ENCODE measurements at regions not wholly inside any gene's neighbourhood (a gene's known extent, or its start where the extent isn't known, plus 50 kb on each side); places are given as distances from the start of the nearest gene placed in this dataset.

GRCh38 chr1:196105901-196106300, 502.3 kb downstream of the KCNT2 start:
- TF ChIP-seq, protein P1, sequence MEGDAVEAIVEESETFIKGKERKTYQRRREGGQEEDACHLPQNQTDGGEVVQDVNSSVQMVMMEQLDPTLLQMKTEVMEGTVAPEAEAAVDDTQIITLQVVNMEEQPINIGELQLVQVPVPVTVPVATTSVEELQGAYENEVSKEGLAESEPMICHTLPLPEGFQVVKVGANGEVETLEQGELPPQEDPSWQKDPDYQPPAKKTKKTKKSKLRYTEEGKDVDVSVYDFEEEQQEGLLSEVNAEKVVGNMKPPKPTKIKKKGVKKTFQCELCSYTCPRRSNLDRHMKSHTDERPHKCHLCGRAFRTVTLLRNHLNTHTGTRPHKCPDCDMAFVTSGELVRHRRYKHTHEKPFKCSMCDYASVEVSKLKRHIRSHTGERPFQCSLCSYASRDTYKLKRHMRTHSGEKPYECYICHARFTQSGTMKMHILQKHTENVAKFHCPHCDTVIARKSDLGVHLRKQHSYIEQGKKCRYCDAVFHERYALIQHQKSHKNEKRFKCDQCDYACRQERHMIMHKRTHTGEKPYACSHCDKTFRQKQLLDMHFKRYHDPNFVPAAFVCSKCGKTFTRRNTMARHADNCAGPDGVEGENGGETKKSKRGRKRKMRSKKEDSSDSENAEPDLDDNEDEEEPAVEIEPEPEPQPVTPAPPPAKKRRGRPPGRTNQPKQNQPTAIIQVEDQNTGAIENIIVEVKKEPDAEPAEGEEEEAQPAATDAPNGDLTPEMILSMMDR (conservative IDR thresholded peaks at IDR 0.05; ENCODE audit: low read length), result no peak
- TF ChIP-seq EZH2phosphoT487 (IDR thresholded peaks at IDR 0.05; ENCODE audit: borderline replicate concordance, low read depth, low read length), result no peak
